NCI-H345 (cell line): ENCODE measurements at regions not wholly inside any gene's neighbourhood (a gene's known extent, or its start where the extent isn't known, plus 50 kb on each side); places are given as distances from the start of the nearest gene placed in this dataset.

ENCODE experiments used
- DNase-seq: peaks from one replicate; lab custom pipeline; 2025; lab: John Stamatoyannopoulos, UW

GRCh38 chr1:239212811-239213220, 173.6 kb upstream of the CHRM3 start:
- DNase-seq = no peak

GRCh38 chr1:239209591-239209990, 176.8 kb upstream of the CHRM3 start:
- no peak for DNase-seq

GRCh38 chr1:239204401-239204800, 182.0 kb upstream of the CHRM3 start:
- DNase-seq = no peak

- no peak for DNase-seq
Measured at GRCh38 chr1:239197871-239198270, 188.5 kb upstream of the CHRM3 start.

GRCh38 chr1:239189998-239190512, 196.3 kb upstream of the CHRM3 start:
- DNase-seq = no peak

GRCh38 chr1:239186487-239186886, 199.9 kb upstream of the CHRM3 start:
- no peak for DNase-seq

GRCh38 chr1:239185245-239185619, 201.1 kb upstream of the CHRM3 start:
- DNase-seq = no peak

GRCh38 chr1:239184561-239185244, 201.7 kb upstream of the CHRM3 start:
- DNase-seq = no peak

GRCh38 chr1:239178961-239179360, 207.4 kb upstream of the CHRM3 start:
- DNase-seq = no peak

- no peak for DNase-seq
Measured at GRCh38 chr1:239174880-239175279, 211.5 kb upstream of the CHRM3 start.

GRCh38 chr1:239170828-239171227, 215.5 kb upstream of the CHRM3 start:
- no peak for DNase-seq

- no peak for DNase-seq
Measured at GRCh38 chr1:239169276-239169675, 217.1 kb upstream of the CHRM3 start.

- no peak for DNase-seq
Measured at GRCh38 chr1:239164451-239165180, 221.8 kb upstream of the CHRM3 start.

- DNase-seq = no peak
Measured at GRCh38 chr1:239155466-239156091, 230.8 kb upstream of the CHRM3 start.

- DNase-seq = no peak
Measured at GRCh38 chr1:239151937-239152336, 234.4 kb upstream of the CHRM3 start.

- DNase-seq = no peak
Measured at GRCh38 chr1:239140968-239141367, 245.4 kb upstream of the CHRM3 start.

GRCh38 chr1:239139801-239140200, 246.6 kb upstream of the CHRM3 start:
- DNase-seq = no peak

GRCh38 chr1:239128541-239128940, 257.8 kb upstream of the CHRM3 start:
- DNase-seq = no peak

- DNase-seq = no peak
Measured at GRCh38 chr1:239126884-239127283, 259.5 kb upstream of the CHRM3 start.

GRCh38 chr1:239125893-239126292, 260.5 kb upstream of the CHRM3 start:
- DNase-seq = no peak

- no peak for DNase-seq
Measured at GRCh38 chr1:239125027-239125426, 261.3 kb upstream of the CHRM3 start.

- DNase-seq = no peak
Measured at GRCh38 chr1:239123260-239123659, 263.1 kb upstream of the CHRM3 start.
